CD4-positive, alpha-beta T cell (primary cell): ENCODE measurements at regions not wholly inside any gene's neighbourhood (a gene's known extent, or its start where the extent isn't known, plus 50 kb on each side); places are given as distances from the start of the nearest gene placed in this dataset.
A peak's percentile ranks its signal among the peaks of the same experiment; 100 is the strongest.

Experiments
- ATAC-seq: fragments of 200-7000 bp; cut with Tn5 transposase; one replicate; pipeline ENCODE4 v1.10.0; 2022; ENCODE audit warnings: mild to moderate bottlenecking; ENCODE audit not compliant: poor library complexity
- CTCF ChIA-PET: fragments of 350-600 bp; sonication (Branson Sonifier 250); formaldehyde crosslinking; loops from one replicate; lab custom pipeline; 2021; ENCODE audit warnings: antibody characterized with exemption, inconsistent platforms; lab: Charles Lee
- POLR2A ChIA-PET: fragments of 350-600 bp; sonication (Branson Sonifier 250); formaldehyde crosslinking; loops from one replicate; lab custom pipeline; 2021; ENCODE audit warnings: antibody characterized with exemption, inconsistent platforms; lab: Charles Lee
- DNase-seq, 14 experiments: peaks; one replicate each; pipeline ENCODE4 v3.0.0-alpha.2; 2013 to 2020; ENCODE audit warnings: mixed read lengths in 2 of 14
- H3K27ac ChIP-seq, 2 donors: one replicate each; pipeline versions ENCODE4 v1.5.1 to v1.7.0; 2013; ENCODE audit warnings: low read length in 2 of 2, low read depth in 1 of 2, mild to moderate bottlenecking in 1 of 2
- H3K27me3 ChIP-seq, 2 experiments: 1 replicate in 1 of 2; 2 replicates in 1 of 2; pipeline versions ENCODE4 v1.6.1 to v1.7.0; 2013; ENCODE audit warnings: low read length in 2 of 2, control low read depth in 1 of 2, mild to moderate bottlenecking in 1 of 2, moderate library complexity in 1 of 2; ENCODE audit not compliant: insufficient read depth in 2 of 2, control insufficient read depth in 1 of 2
- H3K36me3 ChIP-seq: one replicate; pipeline ENCODE4 v1.6.1; 2013; ENCODE audit warnings: low read length, control low read depth; ENCODE audit not compliant: insufficient read depth
- H3K4me1 ChIP-seq: one replicate; pipeline ENCODE4 v1.6.1; 2013; ENCODE audit warnings: low read length, control low read depth; ENCODE audit not compliant: insufficient read depth
- H3K4me3 ChIP-seq: one replicate; pipeline ENCODE4 v1.5.1; 2013; ENCODE audit warnings: mild to moderate bottlenecking, low read length, moderate library complexity
- H3K9me3 ChIP-seq, 2 experiments: 1 replicate in 1 of 2; 2 replicates in 1 of 2; pipeline versions ENCODE4 v1.6.1 to v1.7.0; 2013; ENCODE audit warnings: low read length in 2 of 2, mild to moderate bottlenecking in 2 of 2, control low read depth in 1 of 2, moderate library complexity in 1 of 2; ENCODE audit not compliant: control insufficient read depth in 1 of 2, insufficient read depth in 1 of 2
- H3K27ac Mint-ChIP-seq: one replicate; pipeline ENCODE4 v1.8.0; 2020; ENCODE audit warnings: mixed read lengths
- H3K27me3 Mint-ChIP-seq: one replicate; pipeline ENCODE4 v1.8.0; 2021; ENCODE audit warnings: mixed read lengths
- H3K36me3 Mint-ChIP-seq: one replicate; pipeline ENCODE4 v1.8.0; 2021; ENCODE audit warnings: low read depth, mixed read lengths
- H3K4me1 Mint-ChIP-seq: one replicate; pipeline ENCODE4 v1.8.0; 2021; ENCODE audit warnings: low read depth, mixed read lengths
- H3K4me3 Mint-ChIP-seq: one replicate; pipeline ENCODE4 v1.8.0; 2020; ENCODE audit warnings: mild to moderate bottlenecking, mixed read lengths
- H3K9me3 Mint-ChIP-seq: one replicate; pipeline ENCODE4 v1.8.0; 2020; ENCODE audit warnings: mixed read lengths
- CTCF ChIP-seq: fragments of 200-600 bp; IDR thresholded peaks from one replicate; pipeline ENCODE4 v1.8.0; 2022; ENCODE audit warnings: antibody characterized with exemption, mild to moderate bottlenecking
- intact Hi-C, 2 experiments: fragments of 100-400 bp; cut with DNase I in 1 of 2; cut with micrococcal nuclease in 1 of 2; formaldehyde crosslinking; loops; one replicate each; pipeline versions ENCODE4 v1.15.1 to v1.9.0; 2023 to 2025; cut with DNase I, micrococcal nuclease

- H3K4me3 Mint-ChIP-seq, result peak overlapping the region; percentile 16
- DNase-seq (no peak), ATAC-seq (no peak)
- POLR2A ChIA-PET, result no interaction called here
- peaks cover 6% of the 10 kb centered on the region for H3K36me3 Mint-ChIP-seq
- peaks cover 27% of the 10 kb centered on the region for H3K4me1 Mint-ChIP-seq
- peaks cover 14% of the 10 kb centered on the region for H3K4me1 ChIP-seq
- CTCF ChIA-PET, result no interaction called here
- no peak for TF ChIP-seq CTCF
- H3K4me3 ChIP-seq, result no peak overlapping the region
- no peaks in the 10 kb centered on the region for H3K9me3 Mint-ChIP-seq
- no peaks in the 10 kb centered on the region for H3K27me3 ChIP-seq
- H3K9me3 ChIP-seq, result no peaks in the 10 kb centered on the region
- H3K27ac ChIP-seq, result no peak overlapping the region
- peaks cover 5% of the 10 kb centered on the region for H3K27me3 Mint-ChIP-seq
- H3K36me3 ChIP-seq, result no peaks in the 10 kb centered on the region
- no peak overlapping the region for H3K27ac Mint-ChIP-seq
- intact Hi-C loops, result loop anchor here (10.0 kb wide), 2 partner anchors 562 to 1488 kb away; partner anchors contain the start of genes PLCG1 (in 1 of the 2) and PTPRT (in 1 of the 2)
Observed at GRCh38 chr20:41696428-41696827, 78.3 kb upstream of the CHD6 start.

GRCh38 chr20:41694796-41695195 lies 76.6 kb upstream of the CHD6 start:
- TF ChIP-seq CTCF, result no peak
- peaks cover 14% of the 10 kb centered on the region for H3K4me1 ChIP-seq
- H3K36me3 Mint-ChIP-seq, result peaks cover 6% of the 10 kb centered on the region

DNA sequence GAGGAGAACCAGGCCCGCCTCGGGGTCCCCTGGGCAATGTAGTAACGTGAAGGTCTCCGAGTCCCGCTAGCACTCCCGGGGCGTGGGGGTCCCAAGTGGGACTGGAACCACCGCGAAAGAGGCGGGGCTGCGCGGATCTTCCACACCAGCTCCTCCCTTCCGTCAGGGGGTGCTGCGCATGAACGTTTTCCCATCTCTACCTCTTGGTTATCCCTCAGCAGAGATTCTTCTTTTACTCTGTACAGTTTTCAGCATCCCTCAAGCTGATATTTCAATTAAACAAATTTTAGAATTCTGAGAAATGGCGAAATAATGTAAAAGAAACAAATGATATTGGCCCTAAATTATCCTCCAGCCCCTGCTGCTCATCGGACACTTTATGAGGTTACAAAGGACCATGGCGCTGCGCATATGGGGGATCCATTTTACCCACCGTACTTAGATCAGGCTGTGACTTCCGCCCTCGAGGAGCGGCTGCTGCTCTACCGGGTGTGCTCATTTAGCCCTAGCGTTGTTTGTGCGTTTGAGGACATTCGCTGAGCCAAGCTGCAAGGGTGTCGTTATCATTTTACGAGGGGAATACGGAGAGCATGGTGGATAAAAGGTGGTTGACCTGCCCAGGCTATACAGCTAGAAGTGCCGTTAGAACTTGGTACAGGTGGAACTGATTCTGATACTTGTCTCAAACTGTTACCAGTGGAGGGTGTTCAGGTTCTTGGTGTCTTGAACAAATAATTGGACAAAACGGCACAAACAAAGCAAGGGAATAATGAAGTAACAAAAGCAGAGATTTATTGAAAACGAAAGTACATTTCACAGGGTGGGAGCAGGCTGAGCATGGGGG lies 75.2 kb upstream of the CHD6 start:
- H3K27me3 Mint-ChIP-seq, result peaks cover 5% of the 10 kb centered on the region
- H3K27ac Mint-ChIP-seq, result peak overlapping the region; percentile 87
- Histone ChIP-seq H3K9me3 (no peaks in the 10 kb centered on the region), H3K4me3 (peak overlapping the region; percentile 83), H3K4me1 (peaks cover 14% of the 10 kb centered on the region), H3K27me3 (peaks cover 0 to 3% of the 10 kb centered on the region in 2 experiments), H3K36me3 (no peaks in the 10 kb centered on the region), H3K27ac (peak overlapping the region; percentile 76 to 87)
- H3K4me3 Mint-ChIP-seq, result peak overlapping the region; percentile 90
- peaks cover 27% of the 10 kb centered on the region for H3K4me1 Mint-ChIP-seq
- POLR2A ChIA-PET, result interaction anchor here (0.7 to 2.9 kb wide), 19 partner anchors 8 to 1764 kb away, joined by 3 to 78 read pairs (median 4); partner anchors contain the start of genes CHD6, SRSF6 and ZHX3
- H3K36me3 Mint-ChIP-seq, result peaks cover 6% of the 10 kb centered on the region
- intact Hi-C loops, result loop anchor here (2.0 to 10.0 kb wide), 7 partner anchors 75 to 1491 kb away; partner anchors contain the start of genes CHD6 (in 2 of the 2), PLCG1 (in 1 of the 2), PTPRT (in 1 of the 2) and TOP1 (in 1 of the 2)
- no peaks in the 10 kb centered on the region for H3K9me3 Mint-ChIP-seq
- ATAC-seq (peak; percentile 86), DNase-seq (peak; percentile 67 to 93 (median 76))
- CTCF ChIA-PET, result interaction anchor here (1.0 to 1.2 kb wide), 2 partner anchors 73 to 75 kb away, joined by 4 read pairs; partner anchors contain the start of gene CHD6
- TF ChIP-seq CTCF, result peak; percentile 53

More at GRCh38 chr20:41694796-41695195, 76.6 kb upstream of the CHD6 start:
- intact Hi-C loops, result loop anchor here (5.0 to 10.0 kb wide), 6 partner anchors 77 to 1490 kb away; partner anchors contain the start of genes CHD6 (in 1 of the 2), PLCG1 (in 1 of the 2), PTPRT (in 1 of the 2) and TOP1 (in 1 of the 2)
- Mint-ChIP-seq H3K4me1 (peaks cover 27% of the 10 kb centered on the region), H3K4me3 (peak overlapping the region; percentile 21), H3K27ac (peak overlapping the region; percentile 63), H3K27me3 (peaks cover 5% of the 10 kb centered on the region), H3K9me3 (no peaks in the 10 kb centered on the region)
- ATAC-seq (no peak), DNase-seq (no peak)
- ChIA-PET CTCF (no interaction called here), POLR2A (interaction anchor here (1.4 kb wide), 1 partner anchor 76 kb away, joined by 5 read pairs; the partner anchor contains the start of gene CHD6)
- no peak overlapping the region for H3K4me3 ChIP-seq
- no peaks in the 10 kb centered on the region for H3K9me3 ChIP-seq
- no peaks in the 10 kb centered on the region for H3K27me3 ChIP-seq
- H3K27ac ChIP-seq, result no peak overlapping the region
- no peaks in the 10 kb centered on the region for H3K36me3 ChIP-seq
